NCI-H82 treated with DMSO at 0.1 percent for 48 hours (cell line): ENCODE measurements at regions not wholly inside any gene's neighbourhood (a gene's known extent, or its start where the extent isn't known, plus 50 kb on each side); places are given as distances from the start of the nearest gene placed in this dataset.

ENCODE experiments used
- DNase-seq: peaks from one replicate; lab custom pipeline; 2025; ENCODE audit not compliant: unreplicated experiment; lab: John Stamatoyannopoulos, UW

DNA sequence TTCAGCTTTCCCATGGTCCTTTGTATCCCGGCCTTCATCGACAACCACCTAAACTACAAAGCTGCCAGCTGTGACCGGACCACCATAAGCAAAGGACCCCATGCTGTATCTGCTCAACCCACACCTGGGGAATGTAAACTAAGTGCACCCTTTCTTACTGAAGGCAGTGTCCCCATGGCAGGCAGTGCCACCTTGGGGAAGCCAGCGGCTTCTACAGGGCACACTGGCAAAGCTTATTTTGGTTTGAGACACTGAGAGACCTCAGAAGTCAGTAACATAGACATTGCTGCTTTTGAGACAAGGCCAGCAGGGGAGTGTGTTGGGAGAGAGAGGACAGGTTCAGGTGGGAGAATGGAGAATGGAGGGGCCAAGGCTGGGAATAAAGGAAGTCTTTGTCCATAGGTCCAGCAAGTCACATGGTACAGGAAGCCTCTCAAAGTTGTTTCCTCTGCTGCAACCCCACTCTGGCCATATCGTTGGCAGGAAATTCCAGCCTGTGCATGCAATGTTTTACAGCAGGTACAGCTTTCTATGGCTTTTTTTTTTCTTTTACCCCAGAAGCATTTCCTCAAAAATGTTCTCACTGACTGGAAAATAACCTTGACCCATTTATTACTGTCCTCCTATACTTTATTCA, 85.9 kb upstream of the NPVF start:
- DNase-seq: no peak

DNA sequence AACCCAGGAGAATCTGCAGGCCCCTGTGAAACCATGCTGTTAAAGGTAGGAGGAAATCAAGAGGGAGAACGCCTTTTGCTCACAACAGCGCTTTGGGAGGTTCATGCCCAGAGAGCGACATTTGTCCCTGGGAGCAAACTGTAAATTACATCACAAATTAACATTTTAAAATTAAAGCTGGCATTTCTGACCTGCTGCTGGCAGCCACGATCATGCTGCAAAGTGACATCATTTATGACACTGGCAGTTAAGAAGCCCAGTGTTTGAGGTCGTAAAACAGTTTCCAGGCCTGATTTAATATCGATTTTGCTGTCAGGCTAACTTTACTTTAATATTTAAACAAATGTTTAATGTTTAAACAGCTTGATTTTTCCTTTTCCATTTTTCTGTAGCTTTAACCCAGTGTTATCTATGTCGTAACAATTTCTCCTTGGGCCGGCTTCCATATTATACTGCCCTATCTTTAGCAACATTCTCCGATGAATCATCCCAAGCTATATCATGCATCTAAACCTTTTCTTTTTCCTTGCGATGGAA, 86.5 kb upstream of the NPVF start:
- no peak for DNase-seq

DNA sequence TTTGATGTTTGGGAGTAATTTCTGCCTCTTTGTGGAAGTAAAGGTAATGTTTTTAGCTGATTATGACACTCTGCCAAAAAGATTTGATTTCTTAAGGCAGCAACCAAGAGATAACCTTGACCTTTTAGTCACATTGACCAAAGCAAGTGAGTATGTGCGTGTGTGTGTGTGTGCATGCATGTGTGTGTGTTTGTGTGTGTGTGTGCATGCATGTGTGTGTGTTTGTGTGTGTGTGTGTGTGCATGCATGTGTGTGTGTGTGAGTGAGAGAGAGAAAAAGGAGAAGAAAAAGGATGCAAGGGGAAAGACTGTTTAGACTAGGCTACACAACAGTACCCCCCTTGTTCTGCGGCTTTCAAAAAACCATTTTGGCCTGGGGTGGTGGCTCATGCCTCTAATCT, 88.1 kb upstream of the NPVF start:
- DNase-seq: no peak

DNA sequence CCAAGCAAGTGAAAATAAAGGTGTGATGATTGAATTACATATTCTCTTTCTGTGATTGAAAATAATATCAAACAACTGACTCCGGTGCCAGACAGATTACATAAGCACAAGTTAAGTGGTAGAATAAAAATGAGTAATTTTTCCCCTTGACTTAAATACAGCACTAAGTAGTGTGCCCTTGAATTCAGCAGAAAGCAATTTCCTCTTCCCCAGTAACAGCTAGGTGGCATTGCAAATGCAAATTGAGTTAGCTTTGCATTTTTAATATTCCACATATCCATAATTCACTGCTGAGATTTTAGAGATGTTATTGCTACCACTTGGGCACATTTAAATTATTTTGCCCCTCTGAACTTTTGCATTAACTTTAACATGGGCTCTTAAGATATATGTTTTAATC, 89.8 kb upstream of the NPVF start:
- DNase-seq: no peak

GRCh38 chr7:25319707-25320106, 91.4 kb upstream of the NPVF start:
- no peak for DNase-seq

DNA sequence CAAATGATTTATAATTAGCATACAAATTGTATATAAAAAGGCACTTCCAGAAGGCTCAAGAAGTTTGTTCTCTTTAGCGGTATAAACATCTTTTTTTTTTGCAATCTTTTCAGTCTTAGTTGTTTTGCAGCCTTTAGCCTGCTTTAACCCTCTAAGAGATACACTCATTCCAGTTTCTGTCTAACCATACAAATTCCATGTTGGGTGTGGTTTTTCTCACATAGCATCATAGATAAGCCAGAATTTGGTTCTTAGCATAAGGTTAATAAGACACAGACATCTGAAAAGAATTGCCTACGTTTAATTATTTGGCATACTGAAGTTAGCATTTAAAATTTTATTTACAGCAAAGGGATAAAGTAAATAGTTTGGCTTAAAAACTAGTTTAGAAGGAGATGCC, 92.5 kb upstream of the NPVF start:
- no peak for DNase-seq

DNA sequence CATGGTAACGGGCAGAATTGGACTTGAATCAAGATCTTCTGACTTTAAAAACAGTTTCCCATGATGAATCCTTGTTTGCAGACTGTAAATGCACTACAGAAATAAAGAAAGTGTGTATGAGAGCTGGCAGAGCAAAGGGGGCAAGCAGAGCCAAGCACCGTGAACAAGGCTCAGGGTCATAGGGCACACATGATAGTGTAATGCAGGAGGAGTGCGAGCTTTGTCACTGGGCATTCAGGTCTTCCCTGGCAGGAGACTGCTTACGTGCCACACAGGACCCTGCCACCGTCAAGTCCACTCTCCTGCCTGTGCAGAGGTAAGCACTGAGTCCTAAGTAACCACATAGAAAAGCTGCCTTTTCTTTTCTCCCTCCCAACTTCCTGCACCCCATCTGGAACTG, 93.1 kb upstream of the NPVF start:
- no peak for DNase-seq

DNA sequence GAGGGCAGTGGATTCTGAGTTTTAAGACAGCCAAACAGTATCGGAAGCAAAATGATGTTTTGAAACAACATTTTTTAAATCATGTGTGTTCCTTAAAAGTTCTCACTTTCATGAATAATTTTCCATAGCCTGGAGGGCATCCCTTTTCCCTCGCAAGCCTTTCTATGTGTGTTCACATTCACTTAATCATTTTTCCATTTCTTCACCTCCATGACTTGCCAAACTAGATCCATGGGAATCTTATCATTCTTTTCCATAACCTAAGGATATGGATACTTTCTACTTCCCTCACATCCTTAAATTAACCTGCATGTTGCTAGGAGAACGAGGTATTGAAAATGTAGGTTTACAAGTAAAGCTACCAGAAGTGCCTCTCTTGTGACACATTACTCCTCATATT, 94.2 kb upstream of the NPVF start:
- no peak for DNase-seq

GRCh38 chr7:25325186-25325757, 97.0 kb upstream of the NPVF start:
- no peak for DNase-seq

DNA sequence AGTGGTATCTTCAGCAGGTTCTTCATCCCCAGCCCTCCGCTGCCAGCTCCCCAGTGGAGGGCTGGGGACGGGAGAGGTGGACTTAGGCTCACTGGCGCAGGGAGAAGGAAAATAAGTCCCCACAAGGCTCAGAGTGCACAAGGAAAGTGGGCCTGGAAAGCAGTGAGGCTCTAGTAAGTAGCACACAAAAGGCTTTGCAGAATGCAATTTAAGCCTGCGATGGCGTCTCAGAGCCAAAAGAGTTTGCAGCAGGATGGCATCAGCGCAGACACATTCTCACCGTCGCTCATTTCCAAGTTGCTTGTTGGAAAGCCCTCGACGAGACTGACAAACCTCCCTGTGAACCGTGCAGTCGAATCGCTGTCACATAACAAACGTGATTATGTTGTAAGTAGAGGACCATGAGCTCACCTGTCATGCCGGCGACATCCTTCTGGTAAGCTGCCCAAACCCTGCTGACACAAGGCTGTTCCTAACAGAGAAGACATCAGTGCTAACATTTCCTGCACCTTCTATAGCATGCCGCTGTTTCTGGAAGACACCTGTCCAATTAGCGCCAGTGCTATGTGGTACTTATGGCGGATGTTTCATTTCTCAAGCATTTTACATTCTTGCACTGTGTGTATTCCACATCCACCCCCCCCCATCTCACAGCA, 98.3 kb upstream of the NPVF start:
- DNase-seq: no peak

DNA sequence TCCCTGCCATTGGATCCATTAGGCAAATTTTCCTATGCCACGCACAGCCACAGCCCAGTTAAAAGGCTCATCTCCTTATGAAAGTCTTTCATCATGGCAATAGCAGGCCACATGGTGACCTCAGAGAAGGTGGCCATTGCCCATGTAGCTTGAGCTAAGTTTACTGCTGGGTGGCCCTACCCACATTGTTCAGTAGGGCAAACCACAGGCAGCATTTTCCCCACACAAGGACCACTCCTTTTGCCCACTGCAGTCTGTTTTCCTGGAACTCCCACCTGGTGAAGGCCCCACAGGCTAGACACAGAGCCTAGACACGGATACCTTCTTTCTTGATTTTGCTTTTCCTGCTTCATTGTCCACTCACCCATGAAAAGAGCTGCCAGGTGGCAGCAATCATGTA, 101.5 kb upstream of the NPVF start:
- no peak for DNase-seq

- no peak for DNase-seq
Measured at GRCh38 chr7:25333296-25333928, 105.1 kb upstream of the NPVF start.

GRCh38 chr7:25347360-25348066, 119.2 kb upstream of the NPVF start:
- no peak for DNase-seq

DNA sequence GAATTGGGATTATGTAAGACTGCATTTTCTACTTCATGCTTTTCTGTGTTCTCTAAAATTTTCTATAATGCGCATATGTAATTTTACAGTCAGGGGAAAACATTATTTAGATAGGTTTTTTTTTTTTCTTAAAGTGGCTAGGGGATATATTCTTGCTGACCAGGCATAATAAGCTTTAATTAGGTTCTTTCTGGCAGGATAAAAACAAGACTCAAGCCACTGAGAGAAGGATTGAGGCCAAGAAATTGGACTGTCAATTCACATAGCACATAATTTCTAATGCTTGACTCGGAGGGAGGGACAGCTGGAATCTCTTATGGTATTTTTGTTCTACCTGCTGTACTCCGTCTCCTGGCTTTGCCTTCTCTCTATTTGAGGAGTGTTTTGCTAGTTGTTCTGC, 119.8 kb upstream of the NPVF start:
- no peak for DNase-seq

- DNase-seq: no peak
Measured at GRCh38 chr7:25349283-25350017, 121.2 kb upstream of the NPVF start.

- no peak for DNase-seq
Measured at GRCh38 chr7:25350041-25350440, 121.8 kb upstream of the NPVF start.

- no peak for DNase-seq
Measured at GRCh38 chr7:25351761-25352160, 123.5 kb upstream of the NPVF start.

- DNase-seq: no peak
Measured at GRCh38 chr7:25353196-25353595, 124.9 kb upstream of the NPVF start.

GRCh38 chr7:25353732-25354131, 125.4 kb upstream of the NPVF start:
- DNase-seq: no peak

- DNase-seq: no peak
Measured at GRCh38 chr7:25356534-25357151, 128.4 kb upstream of the NPVF start.
